Panc1 (cell line): ENCODE measurements at regions not wholly inside any gene's neighbourhood (a gene's known extent, or its start where the extent isn't known, plus 50 kb on each side); places are given as distances from the start of the nearest gene placed in this dataset.

ENCODE experiments used
- POLR2AphosphoS5 ChIP-seq: IDR thresholded peaks from 2 replicates; pipeline ENCODE4 v1.6.1; 2012; ENCODE audit warnings: mild to moderate bottlenecking, low read depth, low read length, moderate library complexity
- TF ChIP-seq, protein P1 (sequence below): fragments of 450-650 bp; IDR thresholded peaks from 2 replicates; pipeline ENCODE4 v1.5.1; 2017; ENCODE audit warnings: mild to moderate bottlenecking

- TF ChIP-seq, protein P1, sequence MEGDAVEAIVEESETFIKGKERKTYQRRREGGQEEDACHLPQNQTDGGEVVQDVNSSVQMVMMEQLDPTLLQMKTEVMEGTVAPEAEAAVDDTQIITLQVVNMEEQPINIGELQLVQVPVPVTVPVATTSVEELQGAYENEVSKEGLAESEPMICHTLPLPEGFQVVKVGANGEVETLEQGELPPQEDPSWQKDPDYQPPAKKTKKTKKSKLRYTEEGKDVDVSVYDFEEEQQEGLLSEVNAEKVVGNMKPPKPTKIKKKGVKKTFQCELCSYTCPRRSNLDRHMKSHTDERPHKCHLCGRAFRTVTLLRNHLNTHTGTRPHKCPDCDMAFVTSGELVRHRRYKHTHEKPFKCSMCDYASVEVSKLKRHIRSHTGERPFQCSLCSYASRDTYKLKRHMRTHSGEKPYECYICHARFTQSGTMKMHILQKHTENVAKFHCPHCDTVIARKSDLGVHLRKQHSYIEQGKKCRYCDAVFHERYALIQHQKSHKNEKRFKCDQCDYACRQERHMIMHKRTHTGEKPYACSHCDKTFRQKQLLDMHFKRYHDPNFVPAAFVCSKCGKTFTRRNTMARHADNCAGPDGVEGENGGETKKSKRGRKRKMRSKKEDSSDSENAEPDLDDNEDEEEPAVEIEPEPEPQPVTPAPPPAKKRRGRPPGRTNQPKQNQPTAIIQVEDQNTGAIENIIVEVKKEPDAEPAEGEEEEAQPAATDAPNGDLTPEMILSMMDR = no peak
- no peak for TF ChIP-seq POLR2AphosphoS5
Observed at GRCh38 chr21:25220169-25220568, 387.1 kb downstream of the MRPL39 start.
